ENCODE measurements at regions not wholly inside any gene's neighbourhood (a gene's known extent, or its start where the extent isn't known, plus 50 kb on each side); places are given as distances from the start of the nearest gene placed in this dataset.

DNA sequence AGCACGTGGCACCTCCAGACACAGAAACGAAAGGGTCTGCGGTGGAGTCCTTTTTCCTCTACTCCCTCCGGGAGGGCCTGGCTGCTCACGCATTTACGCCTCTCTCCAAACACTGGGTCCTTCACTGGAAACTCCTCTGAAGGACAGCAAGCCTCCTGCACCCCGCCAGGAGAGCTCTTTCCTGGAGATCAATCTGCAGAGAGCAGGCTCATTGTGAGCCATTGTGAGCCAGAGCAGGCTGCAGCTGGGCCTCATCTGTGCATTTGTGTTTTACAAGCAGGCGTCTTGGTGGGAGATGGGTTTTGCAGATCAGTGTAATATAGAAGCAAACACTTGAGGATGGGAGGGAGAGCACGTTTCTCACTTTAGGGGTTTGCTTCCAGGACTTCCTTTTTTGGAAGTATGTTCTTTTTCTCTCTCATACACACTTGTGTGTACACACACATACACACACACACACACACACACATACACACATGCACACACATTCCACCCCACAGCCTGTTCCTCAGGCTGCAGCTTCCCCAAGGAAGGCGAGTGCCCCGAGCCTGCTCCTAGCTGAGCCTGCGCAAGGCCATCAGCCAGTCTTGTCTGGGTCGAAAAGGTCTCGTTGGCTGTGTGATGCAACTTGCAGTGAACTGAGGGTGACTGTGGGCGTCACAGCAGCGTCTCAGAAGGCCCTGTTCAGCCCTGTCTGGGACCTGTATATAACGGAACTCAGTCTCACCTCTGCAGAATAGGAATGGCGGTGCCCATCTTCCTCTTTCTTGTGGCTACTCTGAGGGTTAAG is 163.5 kb downstream of the GLI2 start:
- no peak for DNase-seq (ENCODE audit: low spot score)

DNA sequence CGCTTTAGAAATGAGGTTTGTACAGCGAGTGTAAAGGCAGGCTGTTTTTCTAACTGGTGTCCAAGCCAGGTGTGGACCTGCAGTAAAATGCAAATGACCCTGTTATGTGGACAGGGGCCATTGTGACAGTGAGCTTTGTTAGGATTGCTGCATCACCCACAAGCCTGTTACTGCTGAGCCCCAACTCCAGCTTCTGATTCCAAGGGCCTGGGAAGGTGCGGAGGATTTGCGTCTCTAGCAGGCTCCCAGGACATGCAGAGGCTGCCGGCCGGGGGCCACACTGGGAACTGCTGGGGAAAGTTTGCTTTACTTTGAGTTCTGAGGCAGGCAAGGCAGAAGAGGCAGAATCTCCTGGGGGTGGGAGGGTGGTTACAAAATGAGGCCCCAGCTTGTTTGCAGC is 164.1 kb downstream of the GLI2 start:
- DNase-seq (ENCODE audit: low spot score), result no peak

GRCh38 chr2:120901201-120901600 is 165.5 kb downstream of the GLI2 start:
- no peak for DNase-seq (ENCODE audit: low spot score)

DNA sequence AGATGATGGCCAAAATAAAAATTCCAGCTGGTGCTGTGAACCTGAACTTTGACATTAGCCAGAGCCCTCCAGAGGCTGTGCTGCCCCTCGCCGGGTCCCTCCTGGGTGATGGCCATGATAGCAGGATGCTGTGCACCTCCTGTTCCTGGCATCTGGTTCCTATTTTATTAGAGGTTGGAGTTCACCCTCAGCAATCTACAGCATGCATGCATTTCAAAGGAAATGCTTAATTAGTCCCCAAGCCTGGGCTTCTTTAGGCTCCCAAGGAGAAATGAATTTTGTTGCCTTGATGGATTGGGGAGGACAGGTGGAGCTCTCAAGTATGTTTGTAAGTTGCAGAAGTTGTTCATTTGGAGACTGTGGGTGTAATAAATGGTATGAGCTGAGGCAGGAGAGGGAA is 166.9 kb downstream of the GLI2 start:
- no peak for DNase-seq (ENCODE audit: low spot score)

DNA sequence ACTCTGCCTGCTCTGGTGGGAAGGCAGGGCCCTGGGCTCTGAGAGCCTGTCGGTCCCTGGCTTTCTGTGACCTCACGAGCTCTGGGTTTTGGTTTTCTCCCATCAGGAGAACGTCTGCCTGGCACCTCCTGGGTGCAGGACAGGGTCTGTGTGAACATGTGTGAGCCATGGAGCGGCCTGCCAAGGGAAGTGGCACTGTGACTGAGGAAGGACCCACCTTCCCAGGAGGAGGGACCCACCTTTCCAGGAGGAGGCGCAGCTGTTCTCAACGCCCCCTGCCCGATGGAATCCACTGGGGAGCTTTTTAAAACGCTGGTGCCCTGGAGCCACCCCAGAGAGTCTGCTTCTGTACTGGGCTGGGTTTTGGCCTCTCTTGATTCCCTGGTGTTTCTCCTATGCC is 168.7 kb downstream of the GLI2 start:
- no peak for DNase-seq (ENCODE audit: low spot score)

DNA sequence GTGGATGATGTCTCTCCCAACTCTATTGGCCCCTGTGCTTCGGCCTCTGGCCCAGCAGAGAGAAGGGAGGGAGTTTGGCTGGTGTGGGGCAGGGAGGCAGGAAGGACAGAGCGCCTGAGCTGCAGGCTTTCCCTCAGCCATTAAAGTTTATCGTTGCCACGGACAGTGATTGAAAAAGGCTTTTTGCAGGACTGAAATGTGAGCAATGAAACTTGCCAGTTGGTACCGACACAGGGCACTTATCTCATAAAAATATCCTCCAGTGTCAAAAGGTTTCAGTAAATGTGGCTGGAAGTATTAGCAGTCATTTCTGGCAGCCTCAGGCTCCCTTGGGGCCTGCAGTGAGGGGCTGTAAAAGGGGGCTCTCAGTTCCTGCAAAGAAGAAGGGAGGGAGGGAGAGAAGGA is 169.2 kb downstream of the GLI2 start:
- DNase-seq (ENCODE audit: low spot score), result no peak

GRCh38 chr2:120905298-120905697 is 169.6 kb downstream of the GLI2 start:
- DNase-seq (ENCODE audit: low spot score), result no peak

DNA sequence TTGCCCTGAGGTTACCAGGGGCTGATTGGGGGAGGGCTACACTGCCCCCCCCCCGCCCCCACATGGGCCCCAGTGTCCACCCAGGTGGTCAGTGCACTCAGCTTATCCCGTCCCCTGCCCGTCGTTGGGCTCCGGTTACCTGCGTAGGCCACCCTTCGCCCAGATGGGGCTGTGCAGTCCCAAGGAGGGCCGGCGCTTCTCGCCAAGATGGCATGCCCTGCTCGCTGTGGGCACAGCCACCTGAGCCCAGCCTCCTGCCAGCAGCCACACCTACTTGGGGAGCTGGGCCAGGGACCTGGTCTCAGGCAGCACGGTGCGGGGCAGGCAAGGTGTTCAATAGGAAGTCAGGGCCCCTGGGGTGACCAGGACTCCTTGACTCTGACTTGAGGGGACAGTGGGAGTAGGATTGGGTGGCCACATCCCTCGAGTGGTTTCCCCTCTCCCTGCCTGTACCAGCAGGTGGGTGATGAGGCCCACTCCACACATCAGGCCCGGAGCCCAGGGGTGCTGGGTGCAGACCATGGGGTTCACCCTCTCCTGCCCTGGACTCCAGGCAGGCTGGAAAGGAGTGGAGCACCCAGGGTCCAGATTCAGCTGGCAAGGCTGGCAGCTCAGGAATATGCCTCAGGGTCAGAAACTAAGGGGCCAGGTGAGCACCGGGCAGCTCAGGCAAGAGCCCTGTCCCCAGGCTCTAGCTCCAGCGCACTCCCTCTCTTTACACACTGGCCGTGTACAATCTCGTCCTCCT is 170.3 kb downstream of the GLI2 start:
- no peak for DNase-seq (ENCODE audit: low spot score)

GRCh38 chr2:120906914-120907313 is 171.2 kb downstream of the GLI2 start:
- no peak for DNase-seq (ENCODE audit: low spot score)

DNA sequence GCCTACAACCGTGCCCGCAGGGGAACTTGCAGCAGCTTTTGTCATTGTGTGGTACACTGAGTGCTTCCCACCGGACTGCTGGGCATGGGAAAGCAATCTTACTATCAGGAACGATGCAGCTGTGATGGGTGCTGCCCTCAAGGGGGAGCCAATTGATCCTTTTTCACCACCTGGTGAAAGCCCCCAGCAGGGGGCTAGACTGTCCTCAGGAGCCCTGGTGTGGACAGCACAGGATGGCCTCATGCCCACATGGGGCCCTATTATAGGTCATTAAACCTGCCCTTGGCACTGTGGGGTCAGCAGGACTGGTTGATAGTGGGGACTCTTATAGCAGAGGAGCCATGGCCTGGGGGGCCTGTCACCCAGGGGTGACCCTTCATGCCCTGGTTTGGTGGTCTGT is 172.2 kb downstream of the GLI2 start:
- no peak for DNase-seq (ENCODE audit: low spot score)

GRCh38 chr2:120908314-120908975 is 172.8 kb downstream of the GLI2 start:
- no peak for DNase-seq (ENCODE audit: low spot score)

DNA sequence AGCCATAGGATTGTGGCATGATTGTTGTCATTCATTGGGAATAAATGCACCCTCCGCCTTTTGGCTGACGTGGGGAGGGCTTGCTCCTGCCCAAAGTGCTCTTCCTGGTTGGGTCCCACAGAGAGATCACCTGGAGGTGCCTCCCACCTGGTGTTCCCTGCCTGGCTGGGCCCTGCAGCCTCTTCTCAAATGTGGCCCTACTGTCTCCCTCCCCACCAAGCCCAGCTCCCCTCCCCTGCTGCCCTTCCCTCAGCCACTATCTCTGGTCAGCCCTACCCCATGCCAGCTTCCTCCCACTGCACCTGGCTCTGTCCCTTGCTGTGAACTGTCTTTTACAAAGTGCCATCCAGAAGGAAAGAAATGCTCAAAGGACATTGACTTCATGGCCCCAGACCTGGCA is 173.4 kb downstream of the GLI2 start:
- DNase-seq (ENCODE audit: low spot score), result no peak

- no peak for DNase-seq (ENCODE audit: low spot score)
These were observed 174.5 kb downstream of the GLI2 start for GRCh38 chr2:120910164-120910563.

DNA sequence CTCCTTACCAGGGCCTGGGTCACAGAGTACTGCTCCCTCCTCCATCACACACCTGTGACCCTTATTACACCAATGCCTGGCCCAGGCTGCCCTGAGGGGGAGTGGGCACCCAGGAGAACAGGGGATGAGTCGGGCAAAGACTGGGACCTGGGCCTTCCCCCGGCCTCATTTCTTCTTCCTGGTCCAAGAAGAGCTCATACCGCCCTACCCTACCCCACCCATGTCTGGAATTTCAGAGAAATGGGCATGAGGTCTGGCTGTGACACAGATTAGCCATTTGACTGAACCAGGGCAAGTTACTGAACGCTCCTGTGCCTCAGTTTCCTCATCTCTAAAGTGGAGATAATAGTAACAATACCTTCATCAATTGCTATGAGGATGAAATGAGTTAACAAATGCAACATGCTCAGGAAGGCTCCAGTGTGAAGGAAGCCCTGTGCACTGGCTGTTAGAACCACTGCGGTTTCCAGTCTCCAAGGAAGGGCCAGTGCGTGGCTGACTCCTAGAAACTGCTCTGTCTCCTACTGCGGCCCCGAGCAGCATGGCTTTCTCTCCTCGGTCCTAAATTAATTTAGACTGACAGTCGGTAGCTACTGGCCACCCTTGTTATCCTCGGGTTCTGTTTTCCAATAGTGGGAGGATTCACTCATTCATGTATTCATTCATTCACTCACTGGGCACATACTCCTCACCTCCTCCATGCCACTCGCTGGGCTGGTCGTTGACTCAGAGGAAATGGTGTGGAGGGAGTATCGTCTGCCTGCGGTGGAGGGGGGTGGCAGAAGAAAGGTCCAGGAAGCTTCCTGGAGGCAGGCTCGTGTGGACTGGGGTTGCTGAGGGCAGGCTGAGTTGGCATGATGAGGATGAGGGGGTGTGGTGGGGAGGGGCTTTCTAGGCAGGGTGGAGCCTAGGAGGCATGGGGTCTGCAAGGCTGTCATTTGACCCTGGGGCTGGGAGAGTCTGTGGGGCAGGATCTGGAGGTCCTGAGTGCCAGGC is 175.6 kb downstream of the GLI2 start:
- peak; percentile 83 for DNase-seq (ENCODE audit: low spot score)

- DNase-seq (ENCODE audit: low spot score), result peak; percentile 83
These were observed 176.7 kb downstream of the GLI2 start for GRCh38 chr2:120912101-120912985.

DNA sequence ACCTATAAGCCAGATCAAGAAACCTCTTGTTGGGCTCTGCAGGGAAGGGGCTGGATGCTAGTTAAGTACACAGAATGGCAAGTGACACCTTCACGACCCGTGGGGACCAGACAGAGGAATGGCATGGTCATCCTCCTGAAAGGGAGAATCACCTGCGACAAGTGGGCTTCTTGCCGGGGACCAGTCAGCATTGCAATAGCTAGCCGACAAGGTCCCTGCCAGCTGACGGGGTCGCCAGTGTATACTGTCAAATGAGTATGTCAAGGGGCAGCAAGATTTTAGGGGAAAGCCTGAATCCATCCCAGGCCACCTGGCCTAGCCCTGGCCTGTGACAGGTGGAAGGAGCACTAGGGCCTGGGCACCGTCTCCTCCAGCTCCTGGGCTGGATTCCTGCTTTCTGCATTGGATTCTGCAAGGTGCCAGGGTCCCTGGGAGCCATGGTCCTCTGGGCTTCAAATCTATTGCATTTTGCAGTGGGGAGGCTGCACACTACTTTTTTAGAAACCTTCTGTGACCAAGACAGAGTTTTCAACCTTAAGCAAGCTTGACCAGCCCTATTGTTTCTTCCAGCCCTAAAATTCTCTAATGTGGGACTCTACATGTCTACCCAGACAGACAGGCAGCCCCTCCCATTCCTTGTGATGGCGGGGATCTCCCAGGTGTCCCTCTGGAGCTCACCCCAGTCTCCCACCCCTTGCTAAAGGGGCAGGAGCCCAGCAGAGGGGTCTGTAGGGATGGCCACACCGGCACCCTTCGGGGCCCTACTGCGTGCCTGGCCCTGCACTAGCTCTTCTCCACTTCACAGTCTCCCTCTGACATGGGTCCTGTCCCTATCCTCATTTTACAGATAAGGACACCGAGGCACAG is 178.5 kb downstream of the GLI2 start:
- no peak for DNase-seq (ENCODE audit: low spot score)

- peak; percentile 96 for DNase-seq (ENCODE audit: low spot score)
These were observed 179.3 kb downstream of the GLI2 start for GRCh38 chr2:120914839-120915521.

DNA sequence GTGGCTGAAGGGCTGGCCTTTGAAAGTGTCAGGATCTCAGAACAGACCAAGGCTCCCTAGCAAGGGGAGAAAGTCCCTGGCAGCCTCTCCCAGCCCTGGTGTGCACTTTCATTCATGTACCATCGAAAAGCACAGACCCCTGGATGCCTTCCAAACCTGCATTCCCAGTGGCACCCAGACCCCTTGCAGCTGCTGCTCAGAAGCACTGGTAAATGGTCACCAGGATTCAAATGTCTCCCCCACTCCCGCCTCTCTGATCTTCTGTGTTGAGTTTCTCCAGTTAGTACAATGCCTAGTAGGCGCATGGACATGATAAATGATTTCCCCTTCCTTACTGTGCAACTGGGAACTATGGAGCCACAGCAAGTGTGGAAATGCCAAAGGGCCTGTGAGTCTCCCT is 180.0 kb downstream of the GLI2 start:
- peak; percentile 21 for DNase-seq (ENCODE audit: low spot score)

DNA sequence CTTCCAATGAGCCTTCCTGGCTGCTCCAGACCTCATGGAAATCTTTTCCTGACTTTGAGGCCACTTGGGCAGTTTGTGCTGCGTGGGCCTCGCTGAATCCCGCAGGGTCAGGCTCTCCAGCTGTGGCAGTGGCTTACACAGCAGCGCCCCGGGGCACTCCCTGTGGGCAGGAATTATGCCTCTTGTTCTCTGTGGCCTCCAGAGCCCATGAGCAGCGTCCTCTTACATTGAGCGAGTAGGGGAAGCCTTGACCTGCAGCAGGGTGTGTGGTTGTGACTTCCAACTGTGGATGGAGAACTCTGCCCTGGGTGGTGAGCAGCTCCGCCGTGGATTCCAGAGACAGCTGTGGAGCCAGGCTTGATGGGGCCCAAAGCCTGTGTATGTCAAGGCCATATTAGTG is 180.8 kb downstream of the GLI2 start:
- DNase-seq (ENCODE audit: low spot score), result no peak

Data from A172 (cell line).